Progenitor cell of endocrine pancreas (in vitro differentiated cells): ENCODE measurements at regions not wholly inside any gene's neighbourhood (a gene's known extent, or its start where the extent isn't known, plus 50 kb on each side); places are given as distances from the start of the nearest gene placed in this dataset.

ENCODE experiments used
- DNase-seq: peaks from one replicate; pipeline ENCODE4 v3.0.0; 2021; ENCODE audit warnings: low spot score; ENCODE audit not compliant: unreplicated experiment
- H3K27ac Mint-ChIP-seq: 2 replicates; pipeline ENCODE4 v1.8.0; 2021; ENCODE audit warnings: mild to moderate bottlenecking, moderate library complexity, mixed read lengths
- H3K27me3 Mint-ChIP-seq: 2 replicates; pipeline ENCODE4 v1.8.0; 2021; ENCODE audit warnings: mixed read lengths
- H3K36me3 Mint-ChIP-seq: 2 replicates; pipeline ENCODE4 v1.8.0; 2022; ENCODE audit warnings: mixed read lengths; ENCODE audit not compliant: insufficient read depth
- H3K4me1 Mint-ChIP-seq: 2 replicates; pipeline ENCODE4 v1.8.0; 2021; ENCODE audit warnings: low read depth, mixed read lengths
- H3K4me3 Mint-ChIP-seq: 2 replicates; pipeline ENCODE4 v1.8.0; 2021; ENCODE audit warnings: low read depth, mild to moderate bottlenecking, moderate library complexity, mixed read lengths
- H3K9me3 Mint-ChIP-seq: 2 replicates; pipeline ENCODE4 v1.8.0; 2021; ENCODE audit warnings: low read depth, mixed read lengths
- TF ChIP-seq, protein P1 (sequence below): fragments of 200-600 bp; sonication (generic); IDR thresholded peaks from one replicate; pipeline ENCODE4 v1.5.0; 2021; ENCODE audit warnings: antibody characterized with exemption, mild to moderate bottlenecking; ENCODE audit not compliant: unreplicated experiment

DNA sequence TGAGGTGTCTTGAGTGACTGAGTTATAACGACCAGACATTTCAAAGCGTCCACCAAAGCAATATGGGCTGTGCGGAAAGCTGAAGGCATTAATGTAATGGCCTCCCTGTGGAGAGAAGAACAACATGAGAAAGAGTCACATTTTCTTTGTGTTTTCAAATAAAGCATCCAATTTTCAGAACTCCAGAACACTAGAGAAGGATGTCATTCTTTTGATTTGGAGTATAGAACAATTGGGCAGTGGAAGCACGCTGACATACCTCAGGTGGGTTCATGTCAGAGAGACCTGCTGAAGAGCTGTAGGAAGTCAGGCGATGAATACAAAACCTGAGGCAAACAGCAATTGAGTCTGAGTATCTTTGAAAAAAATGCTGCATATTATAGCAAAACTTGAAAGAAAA lies 556.5 kb downstream of the GABRG2 start:
- H3K27ac Mint-ChIP-seq = no peak overlapping the region
- TF ChIP-seq, protein P1, sequence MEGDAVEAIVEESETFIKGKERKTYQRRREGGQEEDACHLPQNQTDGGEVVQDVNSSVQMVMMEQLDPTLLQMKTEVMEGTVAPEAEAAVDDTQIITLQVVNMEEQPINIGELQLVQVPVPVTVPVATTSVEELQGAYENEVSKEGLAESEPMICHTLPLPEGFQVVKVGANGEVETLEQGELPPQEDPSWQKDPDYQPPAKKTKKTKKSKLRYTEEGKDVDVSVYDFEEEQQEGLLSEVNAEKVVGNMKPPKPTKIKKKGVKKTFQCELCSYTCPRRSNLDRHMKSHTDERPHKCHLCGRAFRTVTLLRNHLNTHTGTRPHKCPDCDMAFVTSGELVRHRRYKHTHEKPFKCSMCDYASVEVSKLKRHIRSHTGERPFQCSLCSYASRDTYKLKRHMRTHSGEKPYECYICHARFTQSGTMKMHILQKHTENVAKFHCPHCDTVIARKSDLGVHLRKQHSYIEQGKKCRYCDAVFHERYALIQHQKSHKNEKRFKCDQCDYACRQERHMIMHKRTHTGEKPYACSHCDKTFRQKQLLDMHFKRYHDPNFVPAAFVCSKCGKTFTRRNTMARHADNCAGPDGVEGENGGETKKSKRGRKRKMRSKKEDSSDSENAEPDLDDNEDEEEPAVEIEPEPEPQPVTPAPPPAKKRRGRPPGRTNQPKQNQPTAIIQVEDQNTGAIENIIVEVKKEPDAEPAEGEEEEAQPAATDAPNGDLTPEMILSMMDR = no peak
- peaks cover 15% of the 10 kb centered on the region for H3K9me3 Mint-ChIP-seq
- DNase-seq = no peak
- H3K4me1 Mint-ChIP-seq = no peaks in the 10 kb centered on the region
- H3K4me3 Mint-ChIP-seq = no peak overlapping the region
- H3K27me3 Mint-ChIP-seq = peaks cover 3% of the 10 kb centered on the region
- peaks cover 1% of the 10 kb centered on the region for H3K36me3 Mint-ChIP-seq

DNA sequence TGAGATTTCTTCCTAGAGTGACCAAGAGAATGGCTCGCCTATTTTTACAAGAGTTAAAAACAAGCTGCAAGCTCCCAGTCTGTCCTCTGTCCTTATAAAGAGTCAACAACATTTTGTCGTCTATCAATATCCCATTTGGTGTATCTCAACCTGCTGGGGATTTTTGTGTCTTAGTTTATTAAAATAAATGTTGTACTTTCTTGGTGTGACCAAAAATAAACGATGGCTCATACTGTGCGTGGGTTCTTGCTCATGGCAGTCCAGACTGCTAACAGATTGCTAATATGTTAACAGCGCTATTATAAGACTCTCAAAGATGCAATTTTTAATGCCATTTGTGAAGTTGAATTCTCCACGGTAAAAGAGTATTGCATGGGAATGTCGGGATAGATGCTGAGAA lies 569.9 kb downstream of the GABRG2 start:
- TF ChIP-seq, protein P1 = no peak
- Mint-ChIP-seq H3K27ac (no peak overlapping the region), H3K36me3 (peaks cover 5% of the 10 kb centered on the region), H3K4me1 (peaks cover 12% of the 10 kb centered on the region), H3K27me3 (no peaks in the 10 kb centered on the region), H3K4me3 (no peak overlapping the region), H3K9me3 (peaks cover 19% of the 10 kb centered on the region)
- no peak for DNase-seq

DNA sequence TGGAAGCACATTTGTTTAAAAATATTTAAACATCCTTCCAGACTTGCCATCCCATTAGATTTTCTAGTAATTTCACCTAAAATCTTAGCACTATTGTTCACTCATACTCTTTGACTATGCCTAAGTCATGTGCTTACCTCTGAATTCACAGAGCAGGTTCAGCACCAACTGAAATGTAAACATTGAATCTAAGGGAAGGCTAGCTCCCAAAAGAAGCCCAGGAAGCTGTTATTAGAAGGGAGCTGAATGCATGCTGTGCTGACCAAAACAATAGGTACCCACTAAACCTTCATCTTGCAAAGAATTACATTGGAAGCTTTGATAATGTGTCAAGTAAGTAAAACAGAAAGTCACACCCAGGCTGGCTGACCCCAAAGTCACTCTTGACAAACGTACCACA lies 571.3 kb downstream of the GABRG2 start:
- Mint-ChIP-seq H3K4me3 (no peak overlapping the region), H3K4me1 (peaks cover 12% of the 10 kb centered on the region), H3K27ac (no peak overlapping the region), H3K9me3 (peaks cover 9% of the 10 kb centered on the region), H3K36me3 (peaks cover 2% of the 10 kb centered on the region), H3K27me3 (no peaks in the 10 kb centered on the region)
- TF ChIP-seq, protein P1 = no peak
- DNase-seq = no peak

DNA sequence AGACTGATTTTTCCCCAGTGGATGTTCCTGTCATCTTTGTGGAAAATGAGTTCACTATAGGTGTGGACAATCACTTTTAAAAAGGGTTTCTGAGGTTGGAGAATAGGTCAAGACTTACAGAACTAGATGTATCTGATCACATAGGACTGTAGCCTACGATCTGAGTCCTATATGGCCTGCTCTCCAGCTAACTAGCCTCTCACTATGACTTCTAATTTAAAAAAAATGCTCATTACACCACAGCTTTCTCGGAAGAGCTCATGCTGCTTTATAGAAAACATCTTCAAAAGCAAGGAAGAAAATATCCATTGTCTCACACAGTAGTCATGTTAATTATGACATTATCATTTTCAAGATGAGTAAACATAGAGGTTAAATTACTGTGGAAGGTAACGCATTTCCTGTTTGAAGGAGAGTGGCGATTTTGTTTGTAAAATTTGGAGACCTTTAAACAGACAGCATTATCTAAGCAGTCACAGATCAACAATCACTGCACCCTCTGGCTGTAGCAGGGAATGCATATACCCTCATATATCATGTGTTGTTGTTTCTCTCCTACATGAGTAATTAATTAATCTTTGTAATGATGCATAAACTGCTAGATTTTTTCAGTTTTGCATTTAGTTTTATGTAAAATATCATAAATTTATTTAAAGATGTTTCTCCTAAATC lies 573.7 kb downstream of the GABRG2 start:
- Mint-ChIP-seq H3K36me3 (no peaks in the 10 kb centered on the region), H3K27me3 (no peaks in the 10 kb centered on the region), H3K27ac (no peak overlapping the region), H3K9me3 (no peaks in the 10 kb centered on the region), H3K4me1 (peaks cover 8% of the 10 kb centered on the region), H3K4me3 (no peak overlapping the region)
- TF ChIP-seq, protein P1 = no peak
- DNase-seq = no peak

DNA sequence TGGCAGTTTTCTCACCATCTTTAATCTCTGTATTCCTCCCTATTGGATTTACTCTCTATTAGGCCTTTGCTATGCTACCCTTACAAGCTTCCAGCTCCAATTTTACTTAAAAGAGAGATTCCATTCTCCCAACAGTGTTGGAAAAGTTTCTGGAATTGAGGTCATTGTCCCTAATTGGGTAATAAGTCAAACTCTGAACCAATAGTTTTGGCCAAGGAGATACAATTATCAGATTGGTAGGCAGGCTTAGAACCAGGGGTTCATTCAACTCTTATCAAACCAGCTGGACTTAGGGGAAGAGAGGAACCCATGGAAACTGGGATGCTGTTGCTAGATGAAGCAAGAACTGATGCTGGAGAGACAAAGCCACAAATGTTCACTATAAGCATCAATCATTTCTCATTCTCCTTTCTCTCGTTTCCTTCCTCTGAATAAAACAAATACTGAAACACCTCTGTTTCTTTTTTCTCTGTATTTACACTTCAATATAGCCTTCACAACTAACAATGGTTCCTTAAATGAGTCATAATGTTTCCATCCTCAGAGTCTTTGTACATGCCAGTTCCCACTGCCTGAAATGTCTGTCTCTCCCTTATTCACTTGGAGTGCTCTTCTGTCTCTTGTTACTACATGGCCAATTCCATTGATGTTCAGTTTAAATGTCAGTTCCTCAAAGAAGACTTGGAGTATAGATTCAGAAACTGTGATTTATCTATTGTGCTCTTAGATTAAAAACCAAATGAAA lies 587.3 kb downstream of the GABRG2 start:
- DNase-seq = no peak
- H3K27ac Mint-ChIP-seq = no peak overlapping the region
- no peak overlapping the region for H3K4me3 Mint-ChIP-seq
- no peaks in the 10 kb centered on the region for H3K27me3 Mint-ChIP-seq
- peaks cover 8% of the 10 kb centered on the region for H3K9me3 Mint-ChIP-seq
- TF ChIP-seq, protein P1 = no peak
- no peaks in the 10 kb centered on the region for H3K36me3 Mint-ChIP-seq
- no peaks in the 10 kb centered on the region for H3K4me1 Mint-ChIP-seq
